HG02763 (cell line): ENCODE measurements at regions not wholly inside any gene's neighbourhood (a gene's known extent, or its start where the extent isn't known, plus 50 kb on each side); places are given as distances from the start of the nearest gene placed in this dataset.

Experiments
- ATAC-seq: cut with Tn5 transposase; IDR thresholded peaks from one replicate; pipeline ENCODE4 v1.9.1; 2021; ENCODE audit warnings: mild to moderate bottlenecking, moderate library complexity; ENCODE audit not compliant: unreplicated experiment

DNA sequence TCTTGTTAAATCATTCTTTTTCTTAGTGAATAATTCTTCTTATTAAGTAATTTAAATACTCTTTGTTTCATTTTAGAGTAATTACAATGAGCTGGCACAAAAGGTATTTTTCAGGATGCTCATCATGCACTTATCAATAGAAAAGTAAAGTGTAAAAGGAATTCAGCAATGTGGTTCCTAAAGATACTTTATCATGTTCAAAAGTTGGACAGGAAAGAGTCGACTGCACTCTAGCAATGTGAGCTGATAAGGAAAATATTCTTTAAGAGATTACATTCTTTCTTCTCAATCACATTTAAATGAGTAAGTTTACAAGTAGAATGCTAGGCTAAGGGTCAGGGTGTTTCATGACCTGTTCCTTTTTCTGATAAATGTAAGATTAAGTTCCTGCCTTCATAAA lies 609.5 kb upstream of the FAM241A start:
- ATAC-seq = no peak

DNA sequence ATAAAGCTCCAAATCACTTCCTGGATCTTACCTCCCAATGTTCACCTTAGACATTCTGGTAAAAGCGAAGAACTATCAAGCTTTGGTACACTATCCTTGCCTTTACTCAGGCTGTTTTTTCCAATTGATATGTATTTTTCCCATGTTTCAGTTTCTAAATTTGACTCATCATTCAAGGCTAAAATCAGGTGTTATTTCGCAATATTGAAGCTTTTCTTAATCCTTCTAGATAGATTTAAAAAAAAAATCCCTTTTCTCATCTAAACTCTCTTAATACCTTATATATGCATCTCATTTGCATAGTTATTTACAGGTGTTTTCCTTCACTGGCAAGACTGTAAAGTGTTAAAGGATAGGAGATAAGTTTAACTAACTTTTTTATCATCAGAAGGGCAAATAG lies 608.1 kb upstream of the FAM241A start:
- no peak for ATAC-seq

DNA sequence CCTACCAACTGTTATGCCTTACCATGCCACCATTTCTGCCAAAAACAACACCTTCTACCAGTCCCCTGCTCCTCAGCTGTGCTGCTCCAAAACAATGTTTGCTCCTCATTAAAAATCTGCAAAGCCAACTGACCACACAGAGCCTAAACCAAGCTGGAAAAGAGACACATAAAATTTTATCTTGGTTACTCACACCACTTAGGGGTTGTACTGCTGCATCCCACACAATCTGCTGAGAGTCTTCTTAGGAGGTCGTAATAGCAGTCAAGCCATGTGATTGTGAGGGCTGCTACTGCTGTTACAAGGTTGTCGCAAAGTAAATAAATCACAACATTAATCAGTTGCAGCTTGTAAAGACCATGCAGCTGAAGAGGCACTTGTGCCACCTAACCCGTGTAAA lies 607.4 kb upstream of the FAM241A start:
- ATAC-seq = no peak

DNA sequence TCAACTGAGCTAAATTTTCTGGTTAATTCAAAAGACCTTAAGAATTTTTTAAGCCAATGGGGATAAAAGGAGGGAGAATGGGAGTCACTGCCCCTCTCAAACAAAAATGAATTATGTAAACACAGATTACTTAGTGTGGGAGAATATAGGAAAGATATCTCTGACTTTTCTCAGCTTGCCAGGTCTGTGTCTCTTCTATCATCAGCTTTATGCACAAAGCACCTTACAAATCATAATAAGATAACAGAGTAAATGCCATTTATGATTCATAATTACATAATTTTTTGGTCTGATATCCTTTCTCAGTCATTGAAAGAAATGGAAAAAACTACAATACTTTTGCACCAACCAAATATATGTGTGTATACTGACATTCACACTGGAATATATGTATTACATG lies 604.6 kb upstream of the FAM241A start:
- ATAC-seq = no peak

DNA sequence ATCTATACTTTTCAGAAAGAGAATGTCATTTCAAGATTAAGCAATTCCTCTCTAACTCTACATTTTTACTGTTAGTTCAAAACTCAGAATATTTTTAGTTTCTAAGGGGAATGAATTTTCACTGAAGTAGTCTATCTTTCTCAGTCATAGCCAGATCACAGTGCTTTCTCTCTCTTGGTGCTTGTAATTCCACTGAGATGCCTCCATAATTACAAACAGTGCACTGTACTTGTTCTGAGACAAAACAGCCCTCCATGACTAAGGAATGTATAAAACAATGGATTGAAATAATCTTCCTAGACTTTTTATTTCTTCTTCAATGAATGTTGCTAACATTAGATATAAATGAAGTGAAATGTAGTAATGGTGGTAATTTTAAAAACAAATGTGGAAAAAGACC lies 603.2 kb upstream of the FAM241A start:
- ATAC-seq = no peak

DNA sequence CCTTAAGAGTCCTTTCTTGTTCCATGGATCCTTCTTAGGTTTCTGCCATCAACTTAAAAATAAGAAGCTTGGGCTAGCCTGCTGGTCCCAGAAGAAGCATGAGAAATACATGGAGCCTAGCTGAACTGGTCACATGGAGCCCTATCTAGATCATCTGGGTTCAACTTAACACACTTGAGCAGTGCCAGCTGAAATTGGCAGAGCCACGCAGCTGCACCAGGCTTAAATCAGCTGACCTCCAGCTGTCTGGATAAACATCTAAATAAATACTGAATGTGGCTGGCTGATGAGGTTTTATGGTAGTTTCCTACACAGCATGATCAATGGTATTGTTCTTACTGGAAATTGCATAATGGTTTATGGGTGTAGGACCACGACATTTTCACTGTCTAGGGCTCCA lies 598.4 kb upstream of the FAM241A start:
- ATAC-seq = no peak

DNA sequence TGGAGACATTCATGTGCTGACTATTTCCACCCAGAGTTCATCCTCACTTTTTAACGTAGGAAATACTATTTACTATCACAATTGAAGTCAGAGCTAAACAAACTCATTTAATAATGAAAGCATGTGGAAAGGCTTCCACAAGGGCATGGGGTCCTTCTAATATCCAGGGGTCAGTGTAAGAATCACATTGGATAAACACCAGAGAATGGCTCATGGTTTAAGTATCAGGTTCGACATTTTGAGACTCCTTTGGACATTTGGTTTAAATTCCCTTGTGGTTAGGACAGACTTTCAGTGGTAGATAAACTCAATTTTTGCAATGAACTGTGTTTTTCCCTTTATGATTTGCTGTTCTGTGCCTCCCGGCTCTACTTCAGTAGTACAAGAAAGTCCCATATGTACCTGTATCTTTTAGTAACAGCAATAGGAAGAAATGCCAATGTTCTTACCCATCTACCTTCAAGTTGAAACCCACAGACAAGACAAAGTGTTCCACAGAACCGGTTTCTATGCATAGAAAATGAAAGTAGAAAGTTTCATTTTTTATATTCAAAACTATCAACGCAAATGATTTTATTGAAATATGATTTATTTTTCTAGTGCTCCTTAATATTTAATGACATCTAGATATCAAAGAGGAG lies 589.0 kb upstream of the FAM241A start:
- no peak for ATAC-seq

DNA sequence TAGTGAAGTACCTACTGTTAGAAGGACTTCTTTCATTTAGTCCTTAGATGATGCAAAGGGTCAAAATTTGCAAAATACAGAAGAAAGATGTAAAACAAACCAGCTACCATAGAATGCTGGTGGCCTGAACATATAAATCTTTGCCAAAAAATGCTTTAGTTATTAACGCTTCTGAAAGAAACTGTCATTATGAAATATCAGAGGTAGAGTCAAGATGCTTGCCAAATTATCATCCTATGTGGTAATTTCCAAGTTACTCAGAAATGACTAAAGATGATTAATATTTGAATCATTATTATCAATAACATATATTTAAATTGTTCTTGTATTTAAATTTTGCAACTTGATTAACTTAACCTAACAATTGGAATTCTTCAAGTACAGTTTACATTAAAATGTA lies 588.4 kb upstream of the FAM241A start:
- no peak for ATAC-seq

DNA sequence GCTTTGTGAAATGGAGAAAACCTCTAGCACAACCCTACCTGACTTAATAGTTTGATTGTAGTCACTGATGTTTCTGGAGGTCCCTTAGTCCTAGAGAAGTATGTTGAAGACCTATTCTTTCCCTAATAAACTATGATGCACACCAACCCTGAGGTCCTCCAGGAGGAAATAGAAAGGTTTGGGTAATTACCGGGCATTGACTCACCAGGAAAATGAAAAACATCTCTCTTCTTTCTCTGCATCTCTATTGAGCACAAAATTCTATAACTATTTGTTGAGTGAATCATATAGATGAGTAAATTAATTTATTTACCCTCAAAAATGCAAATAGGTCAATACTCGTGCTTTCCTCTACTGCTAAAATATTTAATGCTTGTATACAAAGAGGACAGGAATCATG lies 582.4 kb upstream of the FAM241A start:
- ATAC-seq = no peak

DNA sequence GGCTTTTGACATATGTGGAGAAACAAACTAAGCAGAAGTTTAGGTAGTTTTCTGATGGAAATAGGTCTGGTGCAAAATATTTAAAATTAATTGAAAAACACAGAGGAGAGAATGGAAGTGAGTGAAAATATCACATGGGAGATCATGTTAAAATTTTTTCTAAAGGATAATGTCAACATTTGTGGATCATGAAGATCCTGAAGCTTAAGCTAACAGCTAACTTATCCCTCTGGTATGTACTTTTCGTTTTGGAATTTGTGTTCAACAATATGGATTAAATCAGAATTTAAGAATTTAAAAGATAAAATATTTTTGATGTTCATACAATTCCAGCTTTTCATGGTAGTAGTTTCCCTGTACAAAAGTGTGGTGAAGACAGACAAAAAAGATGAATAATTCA lies 572.8 kb upstream of the FAM241A start:
- ATAC-seq = no peak

DNA sequence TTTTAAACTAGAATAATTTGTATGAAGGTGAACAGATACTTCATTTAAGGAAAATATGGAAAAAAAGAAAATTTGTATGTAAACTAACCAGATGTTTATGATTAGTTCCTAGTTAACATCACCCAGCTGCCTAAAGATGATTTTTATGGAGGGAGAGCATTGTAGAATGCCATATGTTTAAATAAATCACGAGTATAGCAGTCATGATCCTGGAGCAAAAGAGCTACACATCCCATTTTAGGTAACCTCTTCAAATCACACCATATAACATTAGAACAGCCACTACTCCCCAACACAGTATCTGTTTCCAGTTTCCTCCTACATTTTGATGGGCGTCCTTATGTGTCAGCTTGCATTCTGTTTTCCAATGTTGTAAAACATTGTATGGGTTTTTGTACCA lies 571.9 kb upstream of the FAM241A start:
- no peak for ATAC-seq

DNA sequence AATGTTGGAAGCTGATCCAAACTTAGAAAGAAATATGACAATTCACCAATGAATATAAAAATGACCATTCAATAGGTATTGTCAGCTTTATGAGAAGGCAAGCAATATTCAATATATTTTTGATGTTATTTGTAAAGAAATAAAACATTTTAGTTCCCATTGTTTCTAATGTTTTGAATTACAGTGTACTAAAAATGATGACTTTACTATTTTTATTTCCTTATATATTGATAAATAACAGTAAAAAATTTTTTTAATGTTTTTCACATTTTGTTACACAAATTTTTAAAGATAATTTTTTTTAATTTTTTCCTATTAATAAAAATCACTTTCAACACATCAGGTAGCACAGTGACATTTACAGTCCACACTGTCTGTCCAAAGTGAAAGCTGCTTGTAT lies 565.5 kb upstream of the FAM241A start:
- no peak for ATAC-seq

DNA sequence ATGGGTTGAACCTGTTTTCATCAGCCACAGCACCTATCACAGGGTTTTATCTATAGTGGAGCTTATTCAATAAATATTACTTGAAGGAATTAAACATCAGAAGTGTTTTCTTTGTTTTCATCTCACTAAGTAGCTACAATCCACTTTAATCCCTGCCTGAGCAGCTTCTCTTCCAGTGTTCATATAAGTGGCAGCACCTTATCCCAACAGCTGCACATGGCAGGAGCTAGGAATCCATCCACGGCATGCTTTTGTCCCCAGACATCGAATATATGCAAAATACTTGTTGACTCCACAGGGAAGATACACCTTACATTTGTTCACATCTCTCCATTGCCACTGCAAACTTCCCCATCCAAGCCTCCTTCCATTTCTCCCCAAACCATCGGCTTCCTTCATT lies 549.8 kb upstream of the FAM241A start:
- ATAC-seq = no peak

DNA sequence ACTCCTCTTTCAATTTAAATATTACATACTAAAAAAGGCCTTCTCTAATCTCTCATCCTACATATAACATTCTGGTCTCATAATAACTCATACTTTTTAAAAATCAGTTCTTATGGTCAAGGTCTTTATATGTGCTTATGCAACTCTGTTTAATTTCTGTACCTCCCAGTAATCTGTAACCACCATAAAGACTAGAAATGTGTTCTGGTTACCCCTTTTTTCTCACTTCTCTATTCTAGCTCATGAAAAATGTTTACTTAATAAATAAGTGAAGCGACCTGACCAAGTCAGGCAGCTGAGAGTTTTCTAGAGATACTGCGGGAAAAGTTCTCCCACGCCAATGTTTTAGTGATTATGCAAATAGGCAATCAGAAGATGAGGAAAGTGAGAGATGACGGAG lies 548.8 kb upstream of the FAM241A start:
- no peak for ATAC-seq

DNA sequence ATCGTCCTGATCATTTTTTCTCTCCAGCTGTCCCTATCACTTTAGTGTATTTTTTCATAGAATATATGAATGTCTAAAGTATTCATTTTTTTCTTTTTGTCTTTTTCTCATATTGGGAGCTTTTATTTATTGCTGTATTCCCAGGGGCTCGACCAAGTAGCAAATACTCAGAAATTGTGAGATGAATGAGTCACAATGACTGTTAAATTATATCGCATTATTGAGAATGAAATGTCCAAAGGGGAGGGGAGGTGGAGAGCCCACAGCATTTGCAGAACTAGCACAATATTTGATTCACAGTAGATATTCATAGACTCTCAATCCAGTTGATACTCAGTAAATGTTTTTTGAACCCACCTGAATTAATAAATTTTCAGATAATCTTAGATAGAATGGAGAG lies 543.6 kb upstream of the FAM241A start:
- no peak for ATAC-seq

DNA sequence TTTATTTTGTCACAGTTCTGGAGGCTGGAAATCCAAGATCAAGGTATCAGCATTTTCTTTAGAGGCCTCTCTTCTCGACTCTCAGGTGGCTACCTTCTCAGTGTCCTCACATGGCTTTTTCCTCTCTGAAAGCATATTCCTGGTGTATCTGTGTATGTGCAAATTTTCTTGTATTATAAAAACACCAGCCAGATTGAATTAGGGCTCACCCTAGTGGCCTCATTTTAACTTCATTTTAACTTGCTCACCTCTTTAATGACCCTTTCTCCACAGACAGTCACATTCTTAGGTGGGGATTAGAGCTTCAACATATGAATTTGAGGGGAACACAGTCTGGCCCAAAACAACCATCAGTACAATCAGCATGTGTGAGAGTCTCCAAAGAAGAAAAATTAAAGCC lies 542.4 kb upstream of the FAM241A start:
- no peak for ATAC-seq

DNA sequence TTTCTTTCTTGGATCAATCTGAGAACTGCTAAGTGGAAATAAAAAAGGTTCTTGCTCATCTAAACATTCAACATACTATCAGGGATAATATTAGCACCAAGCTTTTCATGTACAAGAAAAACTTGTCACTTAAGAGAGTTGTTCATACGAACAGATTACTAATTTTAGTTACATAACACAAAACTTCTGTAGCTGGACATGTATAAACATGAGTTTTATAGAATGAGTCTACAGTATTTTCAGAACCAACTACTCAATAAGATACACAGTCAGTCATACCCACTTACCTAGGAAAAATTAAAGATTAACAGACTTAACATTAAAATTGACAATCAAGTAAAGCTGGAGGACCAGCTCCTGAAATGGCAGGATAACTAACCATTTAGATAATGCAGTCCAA lies 540.1 kb upstream of the FAM241A start:
- no peak for ATAC-seq

DNA sequence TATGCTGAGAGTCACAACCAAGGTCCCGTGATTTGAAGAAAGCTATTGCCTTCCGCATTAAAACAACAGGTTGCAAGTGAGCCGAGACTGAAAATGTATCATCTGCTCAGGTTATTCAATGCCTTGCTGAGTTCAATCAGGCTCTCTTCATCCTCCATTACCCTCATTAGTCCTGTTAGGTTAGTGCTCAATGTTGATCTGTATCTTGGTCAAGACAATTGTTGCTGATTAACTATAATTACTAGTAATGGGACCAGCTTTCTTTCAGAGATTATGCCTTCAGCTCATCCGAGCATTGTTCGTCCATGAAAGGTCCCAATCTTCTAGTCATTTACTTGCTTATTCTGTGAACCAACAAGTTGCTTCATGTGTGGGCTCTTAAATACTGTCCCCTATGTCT lies 534.6 kb upstream of the FAM241A start:
- ATAC-seq = no peak

DNA sequence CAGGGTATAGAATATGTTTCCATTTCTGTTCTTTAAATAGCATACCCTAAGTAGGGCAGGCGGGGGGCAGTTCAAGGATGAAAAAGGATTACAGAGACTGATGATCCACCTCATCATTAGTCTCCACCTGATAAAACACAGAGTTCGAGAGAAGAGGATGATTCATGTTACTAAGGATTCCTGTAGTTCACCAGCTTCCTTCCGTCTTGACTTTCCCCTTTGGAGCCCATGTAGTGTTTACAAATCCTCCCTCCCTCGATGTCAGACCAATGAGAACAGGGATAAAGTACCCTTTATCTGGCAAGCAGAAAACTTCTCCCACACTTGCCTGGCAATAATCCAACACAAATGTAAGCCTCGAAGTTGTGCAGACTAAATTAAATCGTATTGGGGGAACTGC lies 526.3 kb upstream of the FAM241A start:
- no peak for ATAC-seq

DNA sequence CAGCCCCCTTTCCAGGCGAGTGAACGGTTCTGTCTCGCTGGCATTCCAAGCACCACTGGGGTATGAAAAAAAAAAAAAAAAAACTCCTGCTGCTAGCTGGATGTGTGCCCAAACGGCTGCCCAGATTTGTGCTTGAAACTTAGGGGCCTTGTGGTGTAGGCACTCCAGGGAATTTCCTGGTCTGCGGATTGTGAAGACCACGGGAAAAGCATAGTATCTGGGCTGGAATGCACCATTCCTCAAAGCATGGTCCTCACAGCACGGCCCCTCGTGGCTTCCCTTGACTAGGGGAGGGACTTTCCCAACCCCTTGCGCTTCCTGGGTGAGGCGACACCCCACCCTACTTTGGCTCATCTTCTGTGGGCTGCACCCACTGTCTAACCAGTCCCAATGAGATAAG lies 516.8 kb upstream of the FAM241A start:
- no peak for ATAC-seq

DNA sequence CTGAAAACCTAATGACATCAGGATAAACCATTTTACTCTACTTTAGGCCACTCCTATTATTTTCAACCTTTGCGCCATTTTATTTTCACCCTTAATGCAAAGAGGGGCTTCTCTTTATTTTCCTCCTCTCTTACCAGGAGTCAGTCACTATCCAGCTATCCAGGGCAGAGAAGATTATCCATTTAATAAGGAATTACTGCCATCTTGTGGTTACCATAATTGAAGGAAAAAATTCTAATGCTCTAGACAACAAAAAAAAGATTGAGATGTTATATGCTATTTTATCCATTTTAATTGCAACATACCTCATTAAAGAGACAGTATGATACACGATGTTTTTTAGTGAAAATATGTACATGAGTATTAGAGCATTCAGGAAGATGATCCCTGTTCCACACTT lies 514.5 kb upstream of the FAM241A start:
- no peak for ATAC-seq

DNA sequence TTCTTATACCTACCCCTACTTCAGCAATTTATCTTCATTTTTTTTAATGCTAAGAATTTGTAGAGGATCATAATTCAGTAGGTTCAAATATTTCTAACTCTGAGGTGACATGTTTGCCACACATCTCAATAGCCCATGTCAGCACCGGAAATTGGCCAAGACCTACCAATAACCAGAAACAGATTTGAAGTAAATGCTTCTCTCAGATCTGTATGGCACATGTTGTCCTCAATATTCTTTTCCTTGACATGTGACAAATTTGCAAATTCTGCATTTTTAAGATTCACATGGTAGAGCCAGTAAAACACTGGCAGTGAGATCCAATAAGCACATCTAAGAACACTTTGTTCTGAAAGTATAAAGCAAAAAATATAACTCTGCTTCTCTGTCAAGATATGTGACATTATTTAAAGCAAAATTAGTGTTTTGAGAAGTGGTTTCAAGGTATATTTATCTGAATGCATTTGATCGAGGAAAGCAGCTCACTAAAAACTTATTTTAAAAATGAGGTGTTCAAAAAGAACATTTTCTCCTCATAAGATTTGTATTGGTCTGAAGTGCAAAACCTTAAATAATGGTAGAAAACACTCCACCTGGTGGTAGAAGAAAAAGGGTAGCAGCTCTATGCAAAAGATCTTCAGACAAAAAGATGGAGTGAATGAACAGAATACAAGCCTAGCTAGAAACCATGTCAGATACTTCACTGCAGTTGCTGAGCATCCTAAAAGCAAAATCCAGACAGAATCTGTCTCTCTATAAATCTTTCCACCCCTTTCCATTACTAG lies 513.8 kb upstream of the FAM241A start:
- no peak for ATAC-seq

DNA sequence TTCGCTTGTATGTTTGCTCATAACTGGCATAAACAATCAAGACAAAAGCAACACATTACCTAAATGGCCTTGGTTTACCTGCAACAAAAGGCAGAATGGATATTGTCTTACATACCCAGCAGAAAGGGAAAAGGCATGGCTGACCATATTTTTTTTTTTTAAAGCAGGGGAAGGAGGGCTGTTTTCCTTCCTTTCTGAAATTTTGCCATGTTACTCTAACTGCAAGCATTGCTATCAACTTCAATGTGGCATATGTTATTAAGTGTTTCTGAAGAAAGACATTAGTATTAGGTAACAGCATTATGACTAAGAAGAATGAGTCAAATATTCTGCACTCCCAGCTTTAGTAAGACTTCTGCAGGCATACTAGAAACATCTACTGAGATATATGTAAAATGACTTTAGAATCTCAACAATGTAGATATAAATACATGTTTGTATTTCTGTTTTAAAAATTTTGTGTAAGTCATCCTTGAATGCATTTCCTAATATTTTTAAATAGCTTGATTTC lies 512.6 kb upstream of the FAM241A start:
- no peak for ATAC-seq
